HepG2 (cell line): ENCODE measurements at regions not wholly inside any gene's neighbourhood (a gene's known extent, or its start where the extent isn't known, plus 50 kb on each side); places are given as distances from the start of the nearest gene placed in this dataset.

Experiments used
- ATAC-seq: fragments of 200-7000 bp; cut with Tn5 transposase; 3 replicates; pipeline ENCODE4 v1.9.1; 2020; ENCODE audit warnings: mild to moderate bottlenecking, moderate library complexity
- BruUV-seq: library from RNA; stranded (reverse); fragments of 400-500 nt; replicated peaks from 2 replicates; lab custom pipeline; 2021; lab: Mats Ljungman, UMichigan
- CTCF ChIA-PET: fragments of 300-600 bp; formaldehyde crosslinking; extraction: SDS; loops from one replicate; lab custom pipeline; 2021; ENCODE audit warnings: low total read pairs, inconsistent platforms, low intra/inter-chr PET ratio; lab: Yijun Ruan, JAX
- POLR2A ChIA-PET: fragments of 350-600 bp; sonication (Branson Sonifier 250); formaldehyde crosslinking; loops from one replicate; lab custom pipeline; 2020; ENCODE audit warnings: antibody characterized with exemption, inconsistent platforms; lab: Yijun Ruan, JAX
- DNase-seq: peaks from one replicate; pipeline ENCODE4 v3.0.0-alpha.2; 2015; ENCODE audit warnings: low spot score
- FAIRE-seq: peaks from 3 replicates; lab custom pipeline; 2011; peaks lifted over from hg19 to GRCh38; lab: Jason Lieb, UNC
- H2AFZ ChIP-seq: one replicate; pipeline ENCODE4 v1.6.1; 2011; ENCODE audit warnings: low read length, inconsistent platforms
- H3K27ac ChIP-seq: fragments of 300-600 bp; 3 replicates; pipeline ENCODE4 v1.8.0; 2011; ENCODE audit warnings: mixed run types, mild to moderate bottlenecking, mixed read lengths, low read length, inconsistent platforms; ENCODE audit not compliant: insufficient read depth; ENCODE audit errors: extremely low read length
- H3K27me3 ChIP-seq, 2 experiments: fragments of 200-600 bp in 1 of 2; 2 replicates in 1 of 2; 3 replicates in 1 of 2; pipeline versions ENCODE4 v1.6.0 to v1.8.0; 2011; ENCODE audit warnings: low read length in 2 of 2, mild to moderate bottlenecking in 2 of 2, moderate library complexity in 2 of 2, inconsistent platforms in 1 of 2; ENCODE audit not compliant: insufficient read depth in 2 of 2, control insufficient read depth in 1 of 2
- H3K36me3 ChIP-seq, 2 experiments: fragments of 200-600 bp in 1 of 2; replicated peaks in 1 of 2; 2 replicates in 1 of 2; 3 replicates in 1 of 2; pipeline versions ENCODE4 v1.5.1 to v1.8.0; 2011; ENCODE audit warnings: low read length in 2 of 2, inconsistent platforms in 1 of 2; ENCODE audit not compliant: insufficient read depth in 2 of 2, control insufficient read depth in 1 of 2
- H3K4me1 ChIP-seq: 2 replicates; pipeline ENCODE4 v1.5.1; 2012; ENCODE audit warnings: low read length, inconsistent platforms; ENCODE audit not compliant: insufficient read depth
- H3K4me2 ChIP-seq: 2 replicates; pipeline ENCODE4 v1.6.0; 2011; ENCODE audit warnings: low read depth, low read length, inconsistent platforms
- H3K4me3 ChIP-seq, 3 experiments: fragments of 200-600 bp in 1 of 3; sonication (generic), shearing (Covaris generic) in 1 of 3; replicated peaks in 1 of 3; 2 replicates each; pipeline ENCODE4 v1.5.1; 2011 to 2016; ENCODE audit warnings: low read length in 3 of 3, inconsistent platforms in 2 of 3, low read depth in 2 of 3, mild to moderate bottlenecking in 2 of 3, control low read depth in 1 of 3, mixed read lengths in 1 of 3; ENCODE audit not compliant: insufficient read depth in 1 of 3
- H3K79me2 ChIP-seq: one replicate; pipeline ENCODE4 v1.6.1; 2011; ENCODE audit warnings: low read length, inconsistent platforms; ENCODE audit not compliant: insufficient read depth
- H3K9ac ChIP-seq: 2 replicates; pipeline ENCODE4 v1.6.0; 2011; ENCODE audit warnings: mild to moderate bottlenecking, low read depth, low read length, inconsistent platforms; ENCODE audit not compliant: insufficient read depth
- H3K9me3 ChIP-seq: 2 replicates; pipeline ENCODE4 v1.5.1; 2012; ENCODE audit warnings: mild to moderate bottlenecking, low read length
- H4K20me1 ChIP-seq: 2 replicates; pipeline ENCODE4 v1.6.0; 2011; ENCODE audit warnings: inconsistent platforms, mild to moderate bottlenecking, low read length, moderate library complexity; ENCODE audit not compliant: insufficient read depth
- CEBPG ChIP-seq: IDR thresholded peaks from 2 replicates; pipeline ENCODE4 v1.6.1; 2016
- FOXK1 ChIP-seq: sonication (generic); formaldehyde crosslinking; IDR thresholded peaks from 2 replicates; pipeline ENCODE4 v1.4.0; 2020; ENCODE audit warnings: low read depth, missing genetic modification reagents, borderline replicate concordance
- GZF1 ChIP-seq: sonication (generic); formaldehyde crosslinking; IDR thresholded peaks from 2 replicates; pipeline ENCODE4 v1.5.1; 2020; ENCODE audit warnings: mild to moderate bottlenecking, missing genetic modification reagents
- HES4 ChIP-seq: sonication (generic); formaldehyde crosslinking; IDR thresholded peaks from 2 replicates; pipeline ENCODE4 v1.9.0; 2021; ENCODE audit warnings: mild to moderate bottlenecking, missing genetic modification reagents, borderline replicate concordance
- SNAPC2 ChIP-seq: sonication (generic); formaldehyde crosslinking; IDR thresholded peaks from 2 replicates; pipeline ENCODE4 v1.8.1; 2022; ENCODE audit warnings: mild to moderate bottlenecking, missing genetic modification reagents
- ZNF567 ChIP-seq: sonication (generic); formaldehyde crosslinking; IDR thresholded peaks from 2 replicates; pipeline ENCODE4 v1.8.1; 2023; ENCODE audit warnings: mild to moderate bottlenecking, missing genetic modification reagents, borderline replicate concordance
- ZNF619 ChIP-seq: sonication (generic); formaldehyde crosslinking; IDR thresholded peaks from 2 replicates; pipeline ENCODE4 v1.4.0; 2020; ENCODE audit warnings: mild to moderate bottlenecking, missing genetic modification reagents
- ZNF713 ChIP-seq: sonication (generic); formaldehyde crosslinking; IDR thresholded peaks from 2 replicates; pipeline ENCODE4 v1.4.0; 2020; ENCODE audit warnings: mild to moderate bottlenecking, missing genetic modification reagents
- WGBS: methylation state at CpG from one replicate; pipeline ENCODE4 v1.1.6; 2017; ENCODE audit warnings: low lambda C conversion rate; 5-methylcytosine and 5-hydroxymethylcytosine counted together
- in situ Hi-C: cut with HindIII; loops from 2 replicates; pipeline ENCODE4 v1.10.0; 2017; ENCODE audit warnings: low pct_unique_long_range_greater_than_20kb; ENCODE audit not compliant: extremely low pct_ligation_motif_present
- intact Hi-C: fragments of 100-400 bp; cut with micrococcal nuclease; formaldehyde crosslinking; loops from one replicate; pipeline ENCODE4 v1.10.0; 2022; ENCODE audit not compliant: unreplicated experiment
- TF ChIP-seq, protein P1 (sequence below): sonication (generic); formaldehyde crosslinking; IDR thresholded peaks from 2 replicates; pipeline ENCODE4 v1.5.0; 2020; ENCODE audit warnings: mild to moderate bottlenecking, missing genetic modification reagents
- TF ChIP-seq, protein P2 (sequence below), 2 experiments: sonication (generic) in 1 of 2; formaldehyde crosslinking in 1 of 2; IDR thresholded peaks; 2 replicates each; pipeline versions ENCODE4 v1.4.0 to v1.6.1; 2016 to 2020; ENCODE audit warnings: borderline replicate concordance in 1 of 2, low read depth in 1 of 2, mild to moderate bottlenecking in 1 of 2, missing genetic modification reagents in 1 of 2
- TF ChIP-seq, protein P3 (sequence below): sonication (generic); formaldehyde crosslinking; conservative IDR thresholded peaks from 2 replicates; pipeline ENCODE4 v1.8.0; 2022; ENCODE audit warnings: low read depth, missing genetic modification reagents
- TF ChIP-seq, protein P4 (sequence below): sonication (generic); formaldehyde crosslinking; IDR thresholded peaks from 2 replicates; pipeline ENCODE4 v1.4.0; 2020; ENCODE audit warnings: missing genetic modification reagents, borderline replicate concordance

DNA sequence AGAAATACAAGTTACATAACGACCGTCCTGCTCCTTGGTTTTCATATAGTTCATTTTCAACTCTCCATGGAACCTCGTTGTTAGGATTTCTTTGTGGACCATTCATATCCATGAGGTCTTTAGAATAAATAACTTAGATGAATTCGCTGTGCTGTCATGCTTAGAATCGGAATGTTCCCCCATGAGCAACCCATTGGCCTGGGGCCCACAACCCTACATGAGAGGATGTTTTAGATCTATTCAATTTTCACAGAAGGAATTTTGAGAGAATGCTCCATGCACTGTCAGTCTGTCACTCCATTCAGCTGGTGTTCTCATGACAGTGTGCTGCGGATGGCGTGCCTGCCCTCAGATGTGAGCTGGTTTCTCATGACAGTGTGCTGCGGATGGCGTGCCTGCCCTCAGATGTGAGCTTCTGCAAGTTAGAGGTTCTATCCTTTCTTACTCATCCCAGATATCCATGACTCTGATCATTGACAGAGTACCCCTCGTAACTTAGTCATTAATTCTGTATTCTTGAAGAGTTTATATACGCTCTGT is 1193.1 kb downstream of the EFNB2 start:
- Histone ChIP-seq H3K4me2 (no peak overlapping the region), H3K27ac (no peak overlapping the region), H3K9me3 (peaks cover 65% of the 10 kb centered on the region), H3K36me3 (no peaks in the 10 kb centered on the region), H3K27me3 (no peaks in the 10 kb centered on the region), H3K4me3 (no peak overlapping the region), H3K4me1 (no peaks in the 10 kb centered on the region), H4K20me1 (no peaks in the 10 kb centered on the region), H3K9ac (no peak overlapping the region), H3K79me2 (no peaks in the 10 kb centered on the region), H2AFZ (no peak overlapping the region)
- in situ Hi-C loops (no loop called here), intact Hi-C loops (no loop called here)
- FAIRE-seq (no peak), DNase-seq (no peak), ATAC-seq (no peak)
- no TSS peak for BruUV-seq
- WGBS = 4% methylated on average over 11 of the region's 11 CpGs
- ChIA-PET POLR2A (no interaction called here), CTCF (no interaction called here)
- TF ChIP-seq, protein P1, sequence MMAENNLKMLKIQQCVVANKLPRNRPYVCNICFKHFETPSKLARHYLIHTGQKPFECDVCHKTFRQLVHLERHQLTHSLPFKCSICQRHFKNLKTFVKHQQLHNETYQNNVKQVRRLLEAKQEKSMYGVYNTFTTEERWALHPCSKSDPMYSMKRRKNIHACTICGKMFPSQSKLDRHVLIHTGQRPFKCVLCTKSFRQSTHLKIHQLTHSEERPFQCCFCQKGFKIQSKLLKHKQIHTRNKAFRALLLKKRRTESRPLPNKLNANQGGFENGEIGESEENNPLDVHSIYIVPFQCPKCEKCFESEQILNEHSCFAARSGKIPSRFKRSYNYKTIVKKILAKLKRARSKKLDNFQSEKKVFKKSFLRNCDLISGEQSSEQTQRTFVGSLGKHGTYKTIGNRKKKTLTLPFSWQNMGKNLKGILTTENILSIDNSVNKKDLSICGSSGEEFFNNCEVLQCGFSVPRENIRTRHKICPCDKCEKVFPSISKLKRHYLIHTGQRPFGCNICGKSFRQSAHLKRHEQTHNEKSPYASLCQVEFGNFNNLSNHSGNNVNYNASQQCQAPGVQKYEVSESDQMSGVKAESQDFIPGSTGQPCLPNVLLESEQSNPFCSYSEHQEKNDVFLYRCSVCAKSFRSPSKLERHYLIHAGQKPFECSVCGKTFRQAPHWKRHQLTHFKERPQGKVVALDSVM (CRISPR knock-in tag) = no peak
- TF ChIP-seq CEBPG (CRISPR knock-in tag) (no peak), ZNF619 (CRISPR knock-in tag) (no peak), FOXK1 (CRISPR knock-in tag) (no peak), ZNF567 (no peak), SNAPC2 (no peak), HES4 (no peak), GZF1 (CRISPR knock-in tag) (no peak), ZNF713 (no peak)
- TF ChIP-seq, protein P2, sequence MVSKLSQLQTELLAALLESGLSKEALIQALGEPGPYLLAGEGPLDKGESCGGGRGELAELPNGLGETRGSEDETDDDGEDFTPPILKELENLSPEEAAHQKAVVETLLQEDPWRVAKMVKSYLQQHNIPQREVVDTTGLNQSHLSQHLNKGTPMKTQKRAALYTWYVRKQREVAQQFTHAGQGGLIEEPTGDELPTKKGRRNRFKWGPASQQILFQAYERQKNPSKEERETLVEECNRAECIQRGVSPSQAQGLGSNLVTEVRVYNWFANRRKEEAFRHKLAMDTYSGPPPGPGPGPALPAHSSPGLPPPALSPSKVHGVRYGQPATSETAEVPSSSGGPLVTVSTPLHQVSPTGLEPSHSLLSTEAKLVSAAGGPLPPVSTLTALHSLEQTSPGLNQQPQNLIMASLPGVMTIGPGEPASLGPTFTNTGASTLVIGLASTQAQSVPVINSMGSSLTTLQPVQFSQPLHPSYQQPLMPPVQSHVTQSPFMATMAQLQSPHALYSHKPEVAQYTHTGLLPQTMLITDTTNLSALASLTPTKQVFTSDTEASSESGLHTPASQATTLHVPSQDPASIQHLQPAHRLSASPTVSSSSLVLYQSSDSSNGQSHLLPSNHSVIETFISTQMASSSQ (IDR thresholded peaks at IDR 0.05; ENCODE audit: low read depth) = no peak
- TF ChIP-seq, protein P2 (CRISPR knock-in tag; IDR thresholded peaks at IDR 0.05; ENCODE audit: borderline replicate concordance) = no peak
- TF ChIP-seq, protein P3, sequence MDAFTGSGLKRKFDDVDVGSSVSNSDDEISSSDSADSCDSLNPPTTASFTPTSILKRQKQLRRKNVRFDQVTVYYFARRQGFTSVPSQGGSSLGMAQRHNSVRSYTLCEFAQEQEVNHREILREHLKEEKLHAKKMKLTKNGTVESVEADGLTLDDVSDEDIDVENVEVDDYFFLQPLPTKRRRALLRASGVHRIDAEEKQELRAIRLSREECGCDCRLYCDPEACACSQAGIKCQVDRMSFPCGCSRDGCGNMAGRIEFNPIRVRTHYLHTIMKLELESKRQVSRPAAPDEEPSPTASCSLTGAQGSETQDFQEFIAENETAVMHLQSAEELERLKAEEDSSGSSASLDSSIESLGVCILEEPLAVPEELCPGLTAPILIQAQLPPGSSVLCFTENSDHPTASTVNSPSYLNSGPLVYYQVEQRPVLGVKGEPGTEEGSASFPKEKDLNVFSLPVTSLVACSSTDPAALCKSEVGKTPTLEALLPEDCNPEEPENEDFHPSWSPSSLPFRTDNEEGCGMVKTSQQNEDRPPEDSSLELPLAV (CRISPR knock-in tag) = no peak
- TF ChIP-seq, protein P4, sequence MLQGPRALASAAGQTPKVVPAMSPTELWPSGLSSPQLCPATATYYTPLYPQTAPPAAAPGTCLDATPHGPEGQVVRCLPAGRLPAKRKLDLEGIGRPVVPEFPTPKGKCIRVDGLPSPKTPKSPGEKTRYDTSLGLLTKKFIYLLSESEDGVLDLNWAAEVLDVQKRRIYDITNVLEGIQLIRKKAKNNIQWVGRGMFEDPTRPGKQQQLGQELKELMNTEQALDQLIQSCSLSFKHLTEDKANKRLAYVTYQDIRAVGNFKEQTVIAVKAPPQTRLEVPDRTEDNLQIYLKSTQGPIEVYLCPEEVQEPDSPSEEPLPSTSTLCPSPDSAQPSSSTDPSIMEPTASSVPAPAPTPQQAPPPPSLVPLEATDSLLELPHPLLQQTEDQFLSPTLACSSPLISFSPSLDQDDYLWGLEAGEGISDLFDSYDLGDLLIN (CRISPR knock-in tag) = no peak
